H9 (cell line): ENCODE measurements at regions not wholly inside any gene's neighbourhood (a gene's known extent, or its start where the extent isn't known, plus 50 kb on each side); places are given as distances from the start of the nearest gene placed in this dataset.

Experiments
- DNase-seq: peaks from one replicate; pipeline ENCODE4 v3.0.0-alpha.2; 2017
- H2AFZ ChIP-seq: one replicate; pipeline ENCODE4 v1.6.1; 2013; ENCODE audit warnings: mild to moderate bottlenecking, low read length, control low read depth, moderate library complexity
- H2AK5ac ChIP-seq: 2 replicates; pipeline ENCODE4 v1.6.1; 2013; ENCODE audit warnings: low read length, control low read depth, mixed read lengths; ENCODE audit not compliant: insufficient read length
- H2BK120ac ChIP-seq: one replicate; pipeline ENCODE4 v1.6.1; 2013; ENCODE audit warnings: low read depth, mild to moderate bottlenecking, low read length, control low read depth, inconsistent platforms; ENCODE audit not compliant: poor library complexity, severe bottlenecking
- H2BK12ac ChIP-seq: 2 replicates; pipeline ENCODE4 v1.6.1; 2013; ENCODE audit warnings: low read length, control low read depth, mixed read lengths, low read depth; ENCODE audit not compliant: insufficient read length
- H2BK15ac ChIP-seq: 2 replicates; pipeline ENCODE4 v1.6.1; 2013; ENCODE audit warnings: low read depth, low read length, control low read depth
- H2BK20ac ChIP-seq: one replicate; pipeline ENCODE4 v1.6.1; 2013; ENCODE audit warnings: low read depth, mild to moderate bottlenecking, low read length, control low read depth, inconsistent platforms; ENCODE audit not compliant: poor library complexity, severe bottlenecking
- H2BK5ac ChIP-seq: 2 replicates; pipeline ENCODE4 v1.6.1; 2013; ENCODE audit warnings: low read length, control low read depth, mixed read lengths; ENCODE audit not compliant: insufficient read length
- H3K14ac ChIP-seq: 2 replicates; pipeline ENCODE4 v1.6.1; 2013; ENCODE audit warnings: low read length, control low read depth; ENCODE audit not compliant: insufficient read depth
- H3K18ac ChIP-seq: 2 replicates; pipeline ENCODE4 v1.6.1; 2013; ENCODE audit warnings: low read depth, mild to moderate bottlenecking, mixed read lengths, low read length, control low read depth; ENCODE audit not compliant: insufficient read length
- H3K23ac ChIP-seq: 2 replicates; pipeline ENCODE4 v1.6.1; 2013; ENCODE audit warnings: low read length, control low read depth, mixed read lengths, low read depth; ENCODE audit not compliant: insufficient read length
- H3K23me2 ChIP-seq: 2 replicates; pipeline ENCODE4 v1.6.1; 2013; ENCODE audit warnings: low read depth, mild to moderate bottlenecking, mixed read lengths, low read length, control low read depth; ENCODE audit not compliant: insufficient read length, poor library complexity, severe bottlenecking
- H3K27ac ChIP-seq: 2 replicates; pipeline ENCODE4 v1.5.1; 2013; ENCODE audit warnings: low read length, control low read depth, mixed read lengths, low read depth; ENCODE audit not compliant: insufficient read length
- H3K27me3 ChIP-seq: 2 replicates; pipeline ENCODE4 v1.6.1; 2013; ENCODE audit warnings: low read length, control low read depth, inconsistent platforms; ENCODE audit not compliant: insufficient read depth
- H3K4ac ChIP-seq: 2 replicates; pipeline ENCODE4 v1.6.1; 2013; ENCODE audit warnings: low read depth, mild to moderate bottlenecking, control low read depth, inconsistent platforms, low read length, moderate library complexity
- H3K4me1 ChIP-seq: 2 replicates; pipeline ENCODE4 v1.6.1; 2013; ENCODE audit warnings: low read length, control low read depth, inconsistent platforms; ENCODE audit not compliant: insufficient read depth
- H3K4me2 ChIP-seq: 2 replicates; pipeline ENCODE4 v1.6.1; 2013; ENCODE audit warnings: low read length, control low read depth, mixed read lengths; ENCODE audit not compliant: insufficient read length, insufficient read depth
- H3K56ac ChIP-seq: 2 replicates; pipeline ENCODE4 v1.6.1; 2013; ENCODE audit warnings: low read depth, mild to moderate bottlenecking, mixed read lengths, low read length, control low read depth; ENCODE audit not compliant: insufficient read length
- H3K79me1 ChIP-seq: 2 replicates; pipeline ENCODE4 v1.6.1; 2013; ENCODE audit warnings: low read depth, mild to moderate bottlenecking, moderate library complexity, low read length, control low read depth, inconsistent platforms; ENCODE audit not compliant: insufficient read depth, poor library complexity, severe bottlenecking
- H3K79me2 ChIP-seq: 2 replicates; pipeline ENCODE4 v1.6.1; 2013; ENCODE audit warnings: low read length, control low read depth, inconsistent platforms; ENCODE audit not compliant: insufficient read depth
- H3K9ac ChIP-seq: 2 replicates; pipeline ENCODE4 v1.6.1; 2013; ENCODE audit warnings: low read length, control low read depth, mixed read lengths; ENCODE audit not compliant: insufficient read length; ENCODE audit errors: extremely low read depth
- H3K9me3 ChIP-seq: one replicate; pipeline ENCODE4 v1.6.1; 2013; ENCODE audit warnings: low read depth, low read length, inconsistent platforms; ENCODE audit not compliant: control insufficient read depth
- H3T11ph ChIP-seq: one replicate; pipeline ENCODE4 v1.6.1; 2013; ENCODE audit warnings: mild to moderate bottlenecking, low read length, control low read depth, inconsistent platforms
- H4K20me1 ChIP-seq: one replicate; pipeline ENCODE4 v1.6.1; 2013; ENCODE audit not compliant: control insufficient read depth, insufficient read length, insufficient read depth
- H4K5ac ChIP-seq: 2 replicates; pipeline ENCODE4 v1.6.1; 2013; ENCODE audit warnings: low read depth, mild to moderate bottlenecking, mixed read lengths, low read length, control low read depth; ENCODE audit not compliant: insufficient read length
- H4K8ac ChIP-seq: replicated peaks from 2 replicates; pipeline ENCODE4 v1.6.1; 2013; ENCODE audit warnings: low read length, control low read depth, mixed read lengths, low read depth; ENCODE audit not compliant: insufficient read length
- H4K91ac ChIP-seq: 2 replicates; pipeline ENCODE4 v1.6.1; 2013; ENCODE audit warnings: low read depth, mild to moderate bottlenecking, moderate library complexity, mixed read lengths, low read length, control low read depth; ENCODE audit not compliant: insufficient read length
- H3K27ac Mint-ChIP-seq, 3 experiments: 2 replicates in 2 of 3; 3 replicates in 1 of 3; pipeline ENCODE4 v1.8.0; 2020 to 2021; ENCODE audit warnings: mixed read lengths in 3 of 3, mild to moderate bottlenecking in 1 of 3, moderate library complexity in 1 of 3
- H3K27me3 Mint-ChIP-seq: 2 replicates; pipeline ENCODE4 v1.8.0; 2021; ENCODE audit warnings: low read depth, mild to moderate bottlenecking, moderate library complexity, mixed read lengths
- H3K36me3 Mint-ChIP-seq, 3 experiments: 2 replicates in 2 of 3; 3 replicates in 1 of 3; pipeline ENCODE4 v1.8.0; 2020 to 2021; ENCODE audit warnings: low read depth in 3 of 3, mixed read lengths in 3 of 3; ENCODE audit not compliant: insufficient read depth in 1 of 3
- H3K4me1 Mint-ChIP-seq, 2 experiments: 2 replicates each; pipeline ENCODE4 v1.8.0; 2020; ENCODE audit warnings: mixed read lengths in 2 of 2
- H3K4me3 Mint-ChIP-seq, 2 experiments: 2 replicates in 1 of 2; 3 replicates in 1 of 2; pipeline ENCODE4 v1.8.0; 2020 to 2021; ENCODE audit warnings: mild to moderate bottlenecking in 2 of 2, mixed read lengths in 2 of 2, moderate library complexity in 1 of 2
- H3K9me3 Mint-ChIP-seq, 2 experiments: 2 replicates in 1 of 2; 3 replicates in 1 of 2; pipeline ENCODE4 v1.8.0; 2020; ENCODE audit warnings: mild to moderate bottlenecking in 2 of 2, mixed read lengths in 2 of 2, moderate library complexity in 1 of 2
- WGBS: extraction: QIAGEN DNeasy Blood & Tissue Kit; methylation state at CpG from one replicate; pipeline ENCODE4 v1.1.7; 2013; ENCODE audit warnings: missing lambda C conversion rate, low lambda C conversion rate, mixed read lengths; ENCODE audit not compliant: insufficient read length; ENCODE audit errors: extremely low coverage; 5-methylcytosine and 5-hydroxymethylcytosine counted together
- TF ChIP-seq, protein P1 (sequence below): fragments of 200-600 bp; sonication (generic); conservative IDR thresholded peaks from 3 replicates; pipeline ENCODE4 v1.8.0; 2021; ENCODE audit warnings: antibody characterized with exemption, mild to moderate bottlenecking

DNA sequence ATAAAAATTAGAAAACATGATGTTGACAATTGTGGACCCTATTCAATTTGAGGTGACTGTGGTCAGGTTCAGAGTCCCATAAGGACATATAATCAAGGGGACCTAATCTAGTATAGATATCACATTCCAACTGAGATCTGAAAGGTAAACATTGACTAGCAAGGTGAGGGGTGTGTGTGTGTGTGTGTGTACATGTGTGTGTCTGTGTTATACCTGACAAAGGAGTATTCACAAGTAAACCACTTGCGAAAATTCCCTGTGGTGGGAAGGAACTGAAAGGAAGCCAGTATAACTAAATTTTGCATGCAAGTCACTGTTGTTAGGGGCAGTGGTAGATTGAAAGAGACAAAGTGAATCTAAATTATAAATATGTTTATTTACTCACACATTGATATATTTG lies 723.7 kb downstream of the COL12A1 start:
- Histone ChIP-seq H3K79me1 (no peaks in the 10 kb centered on the region), H4K8ac (no peak overlapping the region), H3K27me3 (no peaks in the 10 kb centered on the region), H2BK5ac (no peak overlapping the region), H2AFZ (no peak overlapping the region), H3K14ac (no peak overlapping the region), H3K4me2 (no peak overlapping the region), H3K4me1 (no peaks in the 10 kb centered on the region), H4K91ac (no peak overlapping the region), H3K4ac (no peak overlapping the region), H2BK20ac (no peak overlapping the region), H4K20me1 (no peaks in the 10 kb centered on the region), H2BK120ac (no peak overlapping the region), H3K23me2 (no peaks in the 10 kb centered on the region), H4K5ac (no peak overlapping the region), H3K18ac (no peak overlapping the region), H3K9ac (no peak overlapping the region), H3K23ac (no peak overlapping the region), H3T11ph (no peak overlapping the region), H2BK12ac (no peak overlapping the region), H3K27ac (no peak overlapping the region), H3K56ac (no peak overlapping the region), H3K79me2 (no peaks in the 10 kb centered on the region), H2BK15ac (no peak overlapping the region), H2AK5ac (no peak overlapping the region), H3K9me3 (no peaks in the 10 kb centered on the region)
- H3K36me3 Mint-ChIP-seq, result no peaks in the 10 kb centered on the region
- H3K27ac Mint-ChIP-seq, result no peak overlapping the region
- no peak overlapping the region for H3K4me3 Mint-ChIP-seq
- TF ChIP-seq, protein P1, sequence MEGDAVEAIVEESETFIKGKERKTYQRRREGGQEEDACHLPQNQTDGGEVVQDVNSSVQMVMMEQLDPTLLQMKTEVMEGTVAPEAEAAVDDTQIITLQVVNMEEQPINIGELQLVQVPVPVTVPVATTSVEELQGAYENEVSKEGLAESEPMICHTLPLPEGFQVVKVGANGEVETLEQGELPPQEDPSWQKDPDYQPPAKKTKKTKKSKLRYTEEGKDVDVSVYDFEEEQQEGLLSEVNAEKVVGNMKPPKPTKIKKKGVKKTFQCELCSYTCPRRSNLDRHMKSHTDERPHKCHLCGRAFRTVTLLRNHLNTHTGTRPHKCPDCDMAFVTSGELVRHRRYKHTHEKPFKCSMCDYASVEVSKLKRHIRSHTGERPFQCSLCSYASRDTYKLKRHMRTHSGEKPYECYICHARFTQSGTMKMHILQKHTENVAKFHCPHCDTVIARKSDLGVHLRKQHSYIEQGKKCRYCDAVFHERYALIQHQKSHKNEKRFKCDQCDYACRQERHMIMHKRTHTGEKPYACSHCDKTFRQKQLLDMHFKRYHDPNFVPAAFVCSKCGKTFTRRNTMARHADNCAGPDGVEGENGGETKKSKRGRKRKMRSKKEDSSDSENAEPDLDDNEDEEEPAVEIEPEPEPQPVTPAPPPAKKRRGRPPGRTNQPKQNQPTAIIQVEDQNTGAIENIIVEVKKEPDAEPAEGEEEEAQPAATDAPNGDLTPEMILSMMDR, result no peak
- no peaks in the 10 kb centered on the region; a peak in 3 of 5 replicates for H3K9me3 Mint-ChIP-seq
- H3K27me3 Mint-ChIP-seq, result peaks cover 10% of the 10 kb centered on the region
- peaks cover 3 to 5% of the 10 kb centered on the region in 2 experiments; a peak in 2 of 4 replicates for H3K4me1 Mint-ChIP-seq
- DNase-seq, result no peak
- WGBS, result no CpG with 5 or more reads among the region's 1 CpG
